ENCODE measurements at regions not wholly inside any gene's neighbourhood (a gene's known extent, or its start where the extent isn't known, plus 50 kb on each side); places are given as distances from the start of the nearest gene placed in this dataset.
"Not testable (repeated sequence)": the region's sequence is repeated elsewhere in the genome, so short reads cannot be mapped to it uniquely, and the experiment has no call there.

GRCh38 chr14:106665814-106666213 lies 1139.4 kb downstream of the TMEM121 start:
- DNase-seq (ENCODE audit: low spot score) = no peak
- H3K4me1 Mint-ChIP-seq (ENCODE audit: low read depth) = no peaks in the 10 kb centered on the region
- H3K4me3 Mint-ChIP-seq (ENCODE audit: unreplicated experiment) = no peak overlapping the region
- H3K36me3 Mint-ChIP-seq (ENCODE audit: low read depth) = no peaks in the 10 kb centered on the region
- peaks cover 33% of the 10 kb centered on the region for H3K9me3 Mint-ChIP-seq (ENCODE audit: low read depth)
- no peak for TF ChIP-seq CTCF (IDR thresholded peaks at IDR 0.05)
- H3K27ac Mint-ChIP-seq (ENCODE audit: unreplicated experiment) = no peak overlapping the region
- no peaks in the 10 kb centered on the region for H3K27me3 Mint-ChIP-seq (ENCODE audit: low read depth)

- Mint-ChIP-seq H3K36me3 (ENCODE audit: low read depth) (no peaks in the 10 kb centered on the region), H3K9me3 (ENCODE audit: low read depth) (peaks cover 30% of the 10 kb centered on the region), H3K27ac (ENCODE audit: unreplicated experiment) (no peak overlapping the region), H3K27me3 (ENCODE audit: low read depth) (no peaks in the 10 kb centered on the region), H3K4me3 (ENCODE audit: unreplicated experiment) (no peak overlapping the region), H3K4me1 (ENCODE audit: low read depth) (no peaks in the 10 kb centered on the region)
- no peak for TF ChIP-seq CTCF (IDR thresholded peaks at IDR 0.05)
- no peak for DNase-seq (ENCODE audit: low spot score)
These were observed 1140.0 kb downstream of the TMEM121 start for GRCh38 chr14:106666341-106666740.

- Mint-ChIP-seq H3K27me3 (ENCODE audit: low read depth) (no peaks in the 10 kb centered on the region), H3K36me3 (ENCODE audit: low read depth) (no peaks in the 10 kb centered on the region), H3K27ac (ENCODE audit: unreplicated experiment) (no peak overlapping the region), H3K4me3 (ENCODE audit: unreplicated experiment) (no peak overlapping the region), H3K4me1 (ENCODE audit: low read depth) (no peaks in the 10 kb centered on the region), H3K9me3 (ENCODE audit: low read depth) (peaks cover 25% of the 10 kb centered on the region)
- TF ChIP-seq CTCF (IDR thresholded peaks at IDR 0.05) = no peak
- DNase-seq (ENCODE audit: low spot score) = no peak
These were observed 1143.6 kb downstream of the TMEM121 start for GRCh38 chr14:106670011-106670410.

GRCh38 chr14:106674093-106674492 lies 1147.7 kb downstream of the TMEM121 start:
- not testable (repeated sequence) for H3K4me1 Mint-ChIP-seq (ENCODE audit: low read depth); H3K4me3 Mint-ChIP-seq (ENCODE audit: unreplicated experiment); DNase-seq (ENCODE audit: low spot score); H3K27ac Mint-ChIP-seq (ENCODE audit: unreplicated experiment); H3K36me3 Mint-ChIP-seq (ENCODE audit: low read depth); H3K27me3 Mint-ChIP-seq (ENCODE audit: low read depth)
- H3K9me3 Mint-ChIP-seq (ENCODE audit: low read depth) = peaks cover 28% of the 10 kb centered on the region

- DNase-seq (ENCODE audit: low spot score); H3K27ac Mint-ChIP-seq (ENCODE audit: unreplicated experiment); H3K36me3 Mint-ChIP-seq (ENCODE audit: low read depth); H3K4me3 Mint-ChIP-seq (ENCODE audit: unreplicated experiment); H3K4me1 Mint-ChIP-seq (ENCODE audit: low read depth); H3K27me3 Mint-ChIP-seq (ENCODE audit: low read depth): not testable (repeated sequence)
- H3K9me3 Mint-ChIP-seq (ENCODE audit: low read depth) = peaks cover 30% of the 10 kb centered on the region
These were observed 1148.2 kb downstream of the TMEM121 start for GRCh38 chr14:106674509-106675125.

GRCh38 chr14:106675716-106676115 lies 1149.3 kb downstream of the TMEM121 start:
- H3K9me3 Mint-ChIP-seq (ENCODE audit: low read depth) = peaks cover 33% of the 10 kb centered on the region
- not testable (repeated sequence) for DNase-seq (ENCODE audit: low spot score); H3K27ac Mint-ChIP-seq (ENCODE audit: unreplicated experiment); H3K4me3 Mint-ChIP-seq (ENCODE audit: unreplicated experiment); H3K4me1 Mint-ChIP-seq (ENCODE audit: low read depth); H3K27me3 Mint-ChIP-seq (ENCODE audit: low read depth); H3K36me3 Mint-ChIP-seq (ENCODE audit: low read depth)

- Mint-ChIP-seq H3K27ac (ENCODE audit: unreplicated experiment) (no peak overlapping the region), H3K9me3 (ENCODE audit: low read depth) (peaks cover 52% of the 10 kb centered on the region), H3K36me3 (ENCODE audit: low read depth) (no peaks in the 10 kb centered on the region), H3K4me1 (ENCODE audit: low read depth) (no peaks in the 10 kb centered on the region), H3K4me3 (ENCODE audit: unreplicated experiment) (no peak overlapping the region), H3K27me3 (ENCODE audit: low read depth) (no peaks in the 10 kb centered on the region)
- DNase-seq (ENCODE audit: low spot score) = no peak
- TF ChIP-seq CTCF (IDR thresholded peaks at IDR 0.05) = no peak
These were observed 1153.4 kb downstream of the TMEM121 start for GRCh38 chr14:106679776-106680175.

Data from chondrocyte (in vitro differentiated cells).